SU-DHL-6 (cell line): ENCODE measurements at regions not wholly inside any gene's neighbourhood (a gene's known extent, or its start where the extent isn't known, plus 50 kb on each side); places are given as distances from the start of the nearest gene placed in this dataset.

Experiments used
- CTCF ChIP-seq: fragments of 200-600 bp; sonication (generic); IDR thresholded peaks from one replicate; pipeline ENCODE4 v1.5.1; 2017; ENCODE audit warnings: antibody characterized with exemption, mild to moderate bottlenecking, low read length, moderate library complexity; ENCODE audit not compliant: insufficient read depth, poor library complexity, severe bottlenecking
- EZH2phosphoT487 ChIP-seq: fragments of 200-600 bp; sonication (generic), shearing (Covaris generic); conservative IDR thresholded peaks from 2 replicates; pipeline ENCODE4 v1.6.1; 2018; ENCODE audit warnings: mild to moderate bottlenecking, antibody characterized with exemption, low read length, moderate library complexity, mixed read lengths

GRCh38 chr6:169097381-169097959 lies 156.2 kb downstream of the THBS2 start:
- TF ChIP-seq CTCF (no peak), EZH2phosphoT487 (no peak)
